Trophoblast cell (in vitro differentiated cells and primary cell): ENCODE measurements at regions not wholly inside any gene's neighbourhood (a gene's known extent, or its start where the extent isn't known, plus 50 kb on each side); places are given as distances from the start of the nearest gene placed in this dataset.

ENCODE experiments used
- DNase-seq, 2 donors: peaks; one replicate each; pipeline ENCODE4 v3.0.0-alpha.2; 2016
- H2AFZ ChIP-seq: 2 replicates; pipeline ENCODE4 v1.6.1; 2013; ENCODE audit warnings: low read length, moderate library complexity, mild to moderate bottlenecking; ENCODE audit not compliant: insufficient read depth, poor library complexity
- H2AK5ac ChIP-seq: 2 replicates; pipeline ENCODE4 v1.6.1; 2013; ENCODE audit warnings: mild to moderate bottlenecking, low read length
- H2BK120ac ChIP-seq: 2 replicates; pipeline ENCODE4 v1.6.1; 2013; ENCODE audit warnings: low read length, mild to moderate bottlenecking, moderate library complexity; ENCODE audit not compliant: insufficient read depth, poor library complexity
- H2BK12ac ChIP-seq: 2 replicates; pipeline ENCODE4 v1.6.1; 2013; ENCODE audit warnings: mild to moderate bottlenecking, low read length, moderate library complexity
- H2BK5ac ChIP-seq: 2 replicates; pipeline ENCODE4 v1.6.1; 2013; ENCODE audit warnings: low read length, low read depth, moderate library complexity, mild to moderate bottlenecking; ENCODE audit not compliant: poor library complexity
- H3K14ac ChIP-seq: 2 replicates; pipeline ENCODE4 v1.6.1; 2013; ENCODE audit warnings: mild to moderate bottlenecking, low read length
- H3K18ac ChIP-seq: 2 replicates; pipeline ENCODE4 v1.6.1; 2013; ENCODE audit warnings: mild to moderate bottlenecking, low read length
- H3K23ac ChIP-seq: 2 replicates; pipeline ENCODE4 v1.6.1; 2013; ENCODE audit warnings: low read length
- H3K27ac ChIP-seq: 2 replicates; pipeline ENCODE4 v1.5.1; 2013; ENCODE audit warnings: low read depth, mild to moderate bottlenecking, inconsistent platforms, low read length, moderate library complexity
- H3K27me3 ChIP-seq: 2 replicates; pipeline ENCODE4 v1.6.1; 2013; ENCODE audit warnings: inconsistent platforms, mild to moderate bottlenecking, low read length, moderate library complexity; ENCODE audit not compliant: insufficient read depth
- H3K36me3 ChIP-seq, 2 experiments: 1 replicate in 1 of 2; 2 replicates in 1 of 2; pipeline ENCODE4 v1.6.1; 2013; ENCODE audit warnings: low read length in 2 of 2, mild to moderate bottlenecking in 2 of 2, moderate library complexity in 1 of 2; ENCODE audit not compliant: insufficient read depth in 2 of 2, control insufficient read depth in 1 of 2
- H3K4ac ChIP-seq: 2 replicates; pipeline ENCODE4 v1.6.1; 2013; ENCODE audit warnings: low read depth, mild to moderate bottlenecking, low read length, moderate library complexity
- H3K4me1 ChIP-seq, 2 experiments: 1 replicate in 1 of 2; 2 replicates in 1 of 2; pipeline ENCODE4 v1.6.1; 2013; ENCODE audit warnings: low read length in 2 of 2, mild to moderate bottlenecking in 2 of 2, moderate library complexity in 1 of 2; ENCODE audit not compliant: insufficient read depth in 2 of 2, control insufficient read depth in 1 of 2
- H3K4me2 ChIP-seq: 2 replicates; pipeline ENCODE4 v1.6.1; 2013; ENCODE audit warnings: inconsistent platforms, mild to moderate bottlenecking, low read length, moderate library complexity
- H3K4me3 ChIP-seq: 2 replicates; pipeline ENCODE4 v1.5.1; 2013; ENCODE audit warnings: mild to moderate bottlenecking, low read depth, low read length, inconsistent platforms
- H3K79me1 ChIP-seq: one replicate; pipeline ENCODE4 v1.6.1; 2013; ENCODE audit warnings: low read length
- H3K79me2 ChIP-seq: 2 replicates; pipeline ENCODE4 v1.6.1; 2013; ENCODE audit warnings: low read length, mild to moderate bottlenecking; ENCODE audit not compliant: control insufficient read depth, insufficient read depth, poor library complexity
- H3K9ac ChIP-seq: 2 replicates; pipeline ENCODE4 v1.6.1; 2013; ENCODE audit warnings: mild to moderate bottlenecking, low read length
- H3K9me3 ChIP-seq: 2 replicates; pipeline ENCODE4 v1.6.1; 2013; ENCODE audit warnings: low read depth, mild to moderate bottlenecking, control low read depth, inconsistent platforms, low read length; ENCODE audit not compliant: insufficient read depth
- H4K12ac ChIP-seq: 2 replicates; pipeline ENCODE4 v1.6.1; 2013; ENCODE audit warnings: low read depth, mild to moderate bottlenecking, low read length, moderate library complexity
- H4K8ac ChIP-seq: 2 replicates; pipeline ENCODE4 v1.6.1; 2013; ENCODE audit warnings: low read depth, mild to moderate bottlenecking, low read length, moderate library complexity
- H4K91ac ChIP-seq: one replicate; pipeline ENCODE4 v1.6.1; 2013; ENCODE audit warnings: low read depth, mild to moderate bottlenecking, low read length, moderate library complexity
- WGBS: extraction: QIAGEN DNeasy Blood & Tissue Kit; methylation state at CpG from one replicate; pipeline ENCODE4 v1.1.7; 2013; ENCODE audit warnings: missing lambda C conversion rate; ENCODE audit not compliant: insufficient read length, insufficient coverage; ENCODE audit errors: extremely low coverage; 5-methylcytosine and 5-hydroxymethylcytosine counted together

- H3K27ac ChIP-seq = no peak overlapping the region
- no peak overlapping the region for H3K23ac ChIP-seq
- H2BK120ac ChIP-seq = no peak overlapping the region
- no peak overlapping the region for H4K12ac ChIP-seq
- no peaks in the 10 kb centered on the region for H3K36me3 ChIP-seq
- H3K18ac ChIP-seq = no peak overlapping the region
- no peak overlapping the region for H4K91ac ChIP-seq
- H3K4me1 ChIP-seq = no peaks in the 10 kb centered on the region
- H2AFZ ChIP-seq = no peak overlapping the region
- no peak overlapping the region for H2AK5ac ChIP-seq
- no peaks in the 10 kb centered on the region for H3K79me2 ChIP-seq
- no peak overlapping the region for H3K14ac ChIP-seq
- WGBS = no CpG with 5 or more reads among the region's 1 CpG
- H4K8ac ChIP-seq = no peak overlapping the region
- H2BK12ac ChIP-seq = no peak overlapping the region
- no peaks in the 10 kb centered on the region for H3K27me3 ChIP-seq
- no peaks in the 10 kb centered on the region for H3K79me1 ChIP-seq
- H3K4me3 ChIP-seq = no peak overlapping the region
- no peak overlapping the region for H3K4ac ChIP-seq
- no peak overlapping the region for H2BK5ac ChIP-seq
- H3K4me2 ChIP-seq = no peak overlapping the region
- no peak overlapping the region for H3K9ac ChIP-seq
- no peak for DNase-seq
- no peaks in the 10 kb centered on the region for H3K9me3 ChIP-seq
These were observed 319.2 kb upstream of the CNTN5 start for GRCh38 chr11:98701541-98701940.

GRCh38 chr11:98703779-98704556 lies 316.8 kb upstream of the CNTN5 start:
- Histone ChIP-seq H4K12ac (no peak overlapping the region), H3K27ac (no peak overlapping the region), H3K4me1 (no peaks in the 10 kb centered on the region), H2BK5ac (no peak overlapping the region), H3K79me2 (no peaks in the 10 kb centered on the region), H2BK12ac (no peak overlapping the region), H3K4me2 (no peak overlapping the region), H3K18ac (no peak overlapping the region), H3K79me1 (no peaks in the 10 kb centered on the region), H4K91ac (no peak overlapping the region), H4K8ac (no peak overlapping the region), H2AK5ac (no peak overlapping the region), H3K36me3 (no peaks in the 10 kb centered on the region), H3K9me3 (no peaks in the 10 kb centered on the region), H2BK120ac (no peak overlapping the region), H3K14ac (no peak overlapping the region), H3K9ac (no peak overlapping the region), H3K4me3 (no peak overlapping the region), H2AFZ (no peak overlapping the region), H3K4ac (no peak overlapping the region), H3K27me3 (no peaks in the 10 kb centered on the region), H3K23ac (no peak overlapping the region)
- DNase-seq = no peak
- no CpG with 5 or more reads among the region's 4 CpGs for WGBS

- Histone ChIP-seq H4K12ac (no peak overlapping the region), H3K18ac (no peak overlapping the region), H3K9me3 (no peaks in the 10 kb centered on the region), H3K4me1 (no peaks in the 10 kb centered on the region), H2BK12ac (no peak overlapping the region), H2AK5ac (no peak overlapping the region), H3K79me2 (no peaks in the 10 kb centered on the region), H2BK5ac (no peak overlapping the region), H3K27me3 (no peaks in the 10 kb centered on the region), H2AFZ (no peak overlapping the region), H3K14ac (no peak overlapping the region), H3K27ac (no peak overlapping the region), H3K23ac (no peak overlapping the region), H3K9ac (no peak overlapping the region), H3K4ac (no peak overlapping the region), H3K79me1 (no peaks in the 10 kb centered on the region), H3K4me3 (no peak overlapping the region), H2BK120ac (no peak overlapping the region), H4K91ac (no peak overlapping the region), H3K36me3 (no peaks in the 10 kb centered on the region), H3K4me2 (no peak overlapping the region), H4K8ac (no peak overlapping the region)
- DNase-seq = no peak
These were observed 310.7 kb upstream of the CNTN5 start for GRCh38 chr11:98710026-98710425.

- Histone ChIP-seq H3K14ac (no peak overlapping the region), H3K4me1 (no peaks in the 10 kb centered on the region), H3K27me3 (no peaks in the 10 kb centered on the region), H3K23ac (no peak overlapping the region), H2AK5ac (no peak overlapping the region), H3K27ac (no peak overlapping the region), H2AFZ (no peak overlapping the region), H2BK12ac (no peak overlapping the region), H3K79me1 (no peaks in the 10 kb centered on the region), H2BK120ac (no peak overlapping the region), H3K9ac (no peak overlapping the region), H3K4me2 (no peak overlapping the region), H3K4ac (no peak overlapping the region), H3K79me2 (no peaks in the 10 kb centered on the region), H3K4me3 (no peak overlapping the region), H4K12ac (no peak overlapping the region), H3K36me3 (no peaks in the 10 kb centered on the region), H4K91ac (no peak overlapping the region), H3K9me3 (no peaks in the 10 kb centered on the region), H2BK5ac (no peak overlapping the region), H3K18ac (no peak overlapping the region), H4K8ac (no peak overlapping the region)
- peak in 1 of 2 donors; percentile 9 for DNase-seq
- no CpG with 5 or more reads among the region's 5 CpGs for WGBS
These were observed 309.8 kb upstream of the CNTN5 start for GRCh38 chr11:98710986-98711385.
